Chondrocyte (in vitro differentiated cells): ENCODE measurements at regions not wholly inside any gene's neighbourhood (a gene's known extent, or its start where the extent isn't known, plus 50 kb on each side); places are given as distances from the start of the nearest gene placed in this dataset.

ENCODE experiments used
- DNase-seq: peaks from one replicate; pipeline ENCODE4 v3.0.0; 2021; ENCODE audit warnings: mixed read lengths, low spot score
- H3K27ac Mint-ChIP-seq: one replicate; pipeline ENCODE4 v1.8.0; 2021; ENCODE audit warnings: mild to moderate bottlenecking, moderate library complexity, mixed read lengths; ENCODE audit not compliant: unreplicated experiment
- H3K27me3 Mint-ChIP-seq: 2 replicates; pipeline ENCODE4 v1.8.0; 2021; ENCODE audit warnings: low read depth, mixed read lengths
- H3K36me3 Mint-ChIP-seq: 2 replicates; pipeline ENCODE4 v1.8.0; 2021; ENCODE audit warnings: low read depth, mixed read lengths
- H3K4me1 Mint-ChIP-seq: 2 replicates; pipeline ENCODE4 v1.8.0; 2021; ENCODE audit warnings: low read depth, mild to moderate bottlenecking, mixed read lengths
- H3K4me3 Mint-ChIP-seq: one replicate; pipeline ENCODE4 v1.8.0; 2021; ENCODE audit warnings: mild to moderate bottlenecking, moderate library complexity, mixed read lengths; ENCODE audit not compliant: unreplicated experiment
- H3K9me3 Mint-ChIP-seq: 2 replicates; pipeline ENCODE4 v1.8.0; 2021; ENCODE audit warnings: low read depth, mixed read lengths
- CTCF ChIP-seq: fragments of 200-600 bp; sonication (generic); IDR thresholded peaks from 2 replicates; pipeline ENCODE4 v1.5.0; 2021; ENCODE audit warnings: antibody characterized with exemption, mild to moderate bottlenecking, moderate library complexity

GRCh38 chr6:37101991-37102298 is 68.0 kb upstream of the PIM1 start:
- H3K4me1 Mint-ChIP-seq = peaks cover 23% of the 10 kb centered on the region

DNA sequence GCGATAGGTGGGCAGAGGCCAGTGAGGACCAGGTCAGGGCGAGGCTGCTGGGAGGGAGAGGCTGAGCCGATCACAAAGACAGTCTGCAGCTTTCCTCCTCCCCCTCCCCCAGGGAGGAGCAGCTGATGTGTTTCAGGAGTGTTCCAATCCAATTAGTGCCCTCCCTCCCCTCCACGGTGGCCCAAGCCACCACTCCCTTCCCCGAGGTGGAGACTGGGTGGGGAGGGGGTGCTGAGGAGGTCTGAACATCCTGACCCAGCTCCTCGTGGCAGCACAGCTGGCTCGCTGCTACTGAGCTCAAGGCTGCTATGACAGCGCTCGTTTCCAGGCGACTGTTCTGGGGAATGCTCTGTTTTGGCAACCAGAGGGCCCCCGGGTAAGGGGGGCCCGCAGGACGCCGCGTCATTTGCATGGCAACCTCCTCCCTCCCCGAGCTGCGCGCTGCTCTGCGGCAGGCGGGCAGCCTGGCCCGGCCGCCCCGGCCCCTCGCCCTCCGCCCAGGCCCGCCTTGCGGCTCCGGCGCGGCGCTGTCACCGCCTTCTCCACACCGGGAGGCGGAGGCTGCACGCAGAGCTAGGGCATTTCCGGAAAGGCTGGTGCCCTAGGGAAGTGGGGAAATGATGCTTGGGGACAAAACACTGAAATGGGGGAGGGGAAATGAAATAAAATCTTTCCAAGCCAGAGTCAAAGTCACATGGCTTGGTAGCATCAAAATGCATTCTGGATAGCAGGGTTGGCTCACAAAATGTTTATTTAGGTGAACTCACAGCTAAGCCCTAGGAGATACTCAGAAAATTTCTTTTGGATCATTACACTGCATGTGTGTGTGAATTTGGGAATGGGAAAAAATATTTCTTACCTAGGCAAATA is 67.4 kb upstream of the PIM1 start:
- peaks cover 23% of the 10 kb centered on the region for H3K4me1 Mint-ChIP-seq

More at GRCh38 chr6:37101991-37102298, 68.0 kb upstream of the PIM1 start:
- H3K9me3 Mint-ChIP-seq = no peaks in the 10 kb centered on the region
- no peak for DNase-seq
- H3K27me3 Mint-ChIP-seq = no peaks in the 10 kb centered on the region
- no peak for TF ChIP-seq CTCF
- no peaks in the 10 kb centered on the region for H3K36me3 Mint-ChIP-seq
- peak overlapping the region; percentile 98 for H3K27ac Mint-ChIP-seq
- peak overlapping the region; percentile 64 for H3K4me3 Mint-ChIP-seq

GRCh38 chr6:37103169-37104039 is 66.5 kb upstream of the PIM1 start:
- Mint-ChIP-seq H3K4me1 (peaks cover 23% of the 10 kb centered on the region), H3K9me3 (no peaks in the 10 kb centered on the region), H3K4me3 (peak overlapping the region; percentile 64), H3K27me3 (no peaks in the 10 kb centered on the region), H3K27ac (peak overlapping the region; percentile 91), H3K36me3 (no peaks in the 10 kb centered on the region)
- DNase-seq = no peak
- TF ChIP-seq CTCF = no peak

More for the DNA sequence above, 67.4 kb upstream of the PIM1 start:
- H3K9me3 Mint-ChIP-seq = no peaks in the 10 kb centered on the region
- peak; percentile 40 for TF ChIP-seq CTCF
- H3K4me3 Mint-ChIP-seq = peak overlapping the region; percentile 64
- peak overlapping the region; percentile 98 for H3K27ac Mint-ChIP-seq
- H3K27me3 Mint-ChIP-seq = no peaks in the 10 kb centered on the region
- DNase-seq = peak; percentile 94
- H3K36me3 Mint-ChIP-seq = no peaks in the 10 kb centered on the region

DNA sequence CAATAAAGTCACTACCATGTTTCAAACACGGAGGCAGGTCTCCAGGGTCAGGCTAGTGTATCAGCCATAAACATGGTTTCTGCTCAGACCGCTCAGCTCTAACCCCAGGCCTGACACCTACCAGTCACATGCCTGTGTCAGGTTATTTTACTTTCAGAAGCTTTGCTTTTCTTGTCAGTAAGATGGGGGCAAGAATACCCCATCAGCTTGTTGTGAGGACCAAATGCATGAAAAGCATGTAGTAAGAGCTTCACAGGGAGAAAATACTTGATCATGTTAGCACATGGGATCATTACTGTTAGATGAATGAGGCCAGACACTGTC is 65.2 kb upstream of the PIM1 start:
- Mint-ChIP-seq H3K36me3 (no peaks in the 10 kb centered on the region), H3K4me1 (peaks cover 23% of the 10 kb centered on the region), H3K9me3 (no peaks in the 10 kb centered on the region), H3K27me3 (no peaks in the 10 kb centered on the region), H3K27ac (no peak overlapping the region), H3K4me3 (no peak overlapping the region)
- no peak for TF ChIP-seq CTCF
- DNase-seq = no peak
